NB4 (cell line): ENCODE measurements at regions not wholly inside any gene's neighbourhood (a gene's known extent, or its start where the extent isn't known, plus 50 kb on each side); places are given as distances from the start of the nearest gene placed in this dataset.

Source experiments
- MYC ChIP-seq: IDR thresholded peaks from 2 replicates; pipeline ENCODE4 v1.6.1; 2011; ENCODE audit warnings: low read depth, low read length
- POLR2A ChIP-seq: IDR thresholded peaks from 2 replicates; pipeline ENCODE4 v1.6.1; 2011; ENCODE audit warnings: mild to moderate bottlenecking; ENCODE audit not compliant: insufficient read length; ENCODE audit errors: extremely low read depth
- TF ChIP-seq, protein P1 (sequence below): IDR thresholded peaks from one replicate; pipeline ENCODE4 v1.5.1; 2012; ENCODE audit warnings: low read depth, low read length
- TF ChIP-seq, protein P2 (sequence below): IDR thresholded peaks from 2 replicates; pipeline ENCODE4 v1.6.1; 2011; ENCODE audit warnings: low read depth, low read length

DNA sequence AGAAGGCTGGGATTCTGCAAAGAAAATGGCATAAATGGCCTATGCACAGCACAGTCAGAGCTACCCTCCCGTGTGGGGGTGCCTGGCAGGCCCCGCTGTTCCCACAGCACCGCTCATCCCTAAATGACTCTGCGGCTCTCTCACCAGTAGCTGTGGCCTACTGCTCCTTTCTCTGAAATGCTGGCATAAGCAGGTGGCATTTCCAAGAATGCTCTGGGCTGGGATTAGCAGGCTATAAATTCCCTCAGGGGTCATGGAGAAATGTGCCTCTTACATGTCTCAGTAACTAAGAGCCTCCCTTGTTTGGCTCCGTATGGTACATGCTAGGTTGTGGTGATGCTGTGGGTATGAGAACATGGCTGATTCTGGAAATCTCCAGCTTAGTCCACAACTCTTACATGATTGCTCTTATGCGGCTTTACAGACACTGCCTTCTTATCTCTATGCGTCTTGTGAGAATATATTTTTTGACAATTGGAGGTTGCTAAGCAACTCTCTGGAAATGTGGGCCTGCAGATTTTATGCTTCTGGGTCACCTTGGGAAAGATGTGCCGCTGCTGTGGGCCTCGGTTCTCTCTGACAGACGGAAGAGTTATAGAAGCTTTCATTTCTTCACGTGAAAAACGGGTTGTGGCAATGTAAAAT lies 80.3 kb upstream of the GATA6 start:
- TF ChIP-seq, protein P1, sequence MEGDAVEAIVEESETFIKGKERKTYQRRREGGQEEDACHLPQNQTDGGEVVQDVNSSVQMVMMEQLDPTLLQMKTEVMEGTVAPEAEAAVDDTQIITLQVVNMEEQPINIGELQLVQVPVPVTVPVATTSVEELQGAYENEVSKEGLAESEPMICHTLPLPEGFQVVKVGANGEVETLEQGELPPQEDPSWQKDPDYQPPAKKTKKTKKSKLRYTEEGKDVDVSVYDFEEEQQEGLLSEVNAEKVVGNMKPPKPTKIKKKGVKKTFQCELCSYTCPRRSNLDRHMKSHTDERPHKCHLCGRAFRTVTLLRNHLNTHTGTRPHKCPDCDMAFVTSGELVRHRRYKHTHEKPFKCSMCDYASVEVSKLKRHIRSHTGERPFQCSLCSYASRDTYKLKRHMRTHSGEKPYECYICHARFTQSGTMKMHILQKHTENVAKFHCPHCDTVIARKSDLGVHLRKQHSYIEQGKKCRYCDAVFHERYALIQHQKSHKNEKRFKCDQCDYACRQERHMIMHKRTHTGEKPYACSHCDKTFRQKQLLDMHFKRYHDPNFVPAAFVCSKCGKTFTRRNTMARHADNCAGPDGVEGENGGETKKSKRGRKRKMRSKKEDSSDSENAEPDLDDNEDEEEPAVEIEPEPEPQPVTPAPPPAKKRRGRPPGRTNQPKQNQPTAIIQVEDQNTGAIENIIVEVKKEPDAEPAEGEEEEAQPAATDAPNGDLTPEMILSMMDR: no peak
- no peak for TF ChIP-seq POLR2A
- TF ChIP-seq, protein P2, sequence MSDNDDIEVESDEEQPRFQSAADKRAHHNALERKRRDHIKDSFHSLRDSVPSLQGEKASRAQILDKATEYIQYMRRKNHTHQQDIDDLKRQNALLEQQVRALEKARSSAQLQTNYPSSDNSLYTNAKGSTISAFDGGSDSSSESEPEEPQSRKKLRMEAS: no peak
- no peak for TF ChIP-seq MYC
